DMS114 treated with DMSO at 0.1 percent for 48 hours (cell line): ENCODE measurements at regions not wholly inside any gene's neighbourhood (a gene's known extent, or its start where the extent isn't known, plus 50 kb on each side); places are given as distances from the start of the nearest gene placed in this dataset.
"Not testable (repeated sequence)": the region's sequence is repeated elsewhere in the genome, so short reads cannot be mapped to it uniquely, and the experiment has no call there.

Experiments
- DNase-seq: peaks from one replicate; lab custom pipeline; 2025; ENCODE audit not compliant: unreplicated experiment; lab: John Stamatoyannopoulos, UW

GRCh38 chr6:91994787-91995186 is 1407.9 kb upstream of the MAP3K7 start:
- DNase-seq = no peak

- no peak for DNase-seq
Observed at GRCh38 chr6:91982559-91982958, 1395.7 kb upstream of the MAP3K7 start.

GRCh38 chr6:91976797-91977196 is 1389.9 kb upstream of the MAP3K7 start:
- DNase-seq = no peak

- DNase-seq = no peak
Observed at GRCh38 chr6:91970700-91971099, 1383.8 kb upstream of the MAP3K7 start.

GRCh38 chr6:91965872-91966271 is 1379.0 kb upstream of the MAP3K7 start:
- DNase-seq = no peak

- no peak for DNase-seq
Observed at GRCh38 chr6:91961671-91962070, 1374.8 kb upstream of the MAP3K7 start.

- no peak for DNase-seq
Observed at GRCh38 chr6:91961236-91961635, 1374.4 kb upstream of the MAP3K7 start.

- no peak for DNase-seq
Observed at GRCh38 chr6:91941838-91942237, 1355.0 kb upstream of the MAP3K7 start.

GRCh38 chr6:91940801-91941200 is 1353.9 kb upstream of the MAP3K7 start:
- DNase-seq = no peak

GRCh38 chr6:91926827-91927226 is 1340.0 kb upstream of the MAP3K7 start:
- DNase-seq = no peak

GRCh38 chr6:91926361-91926760 is 1339.5 kb upstream of the MAP3K7 start:
- DNase-seq = no peak

- DNase-seq = no peak
Observed at GRCh38 chr6:91911945-91912344, 1325.1 kb upstream of the MAP3K7 start.

GRCh38 chr6:91904586-91905164 is 1317.8 kb upstream of the MAP3K7 start:
- no peak for DNase-seq

- no peak for DNase-seq
Observed at GRCh38 chr6:91895599-91896285, 1308.9 kb upstream of the MAP3K7 start.

- no peak for DNase-seq
Observed at GRCh38 chr6:91886183-91886795, 1299.4 kb upstream of the MAP3K7 start.

- not testable (repeated sequence) for DNase-seq
Observed at GRCh38 chr6:91881791-91882190, 1294.9 kb upstream of the MAP3K7 start.

GRCh38 chr6:91879386-91879995 is 1292.6 kb upstream of the MAP3K7 start:
- DNase-seq = no peak

- no peak for DNase-seq
Observed at GRCh38 chr6:91877994-91878393, 1291.1 kb upstream of the MAP3K7 start.

- no peak for DNase-seq
Observed at GRCh38 chr6:91874971-91875370, 1288.1 kb upstream of the MAP3K7 start.

GRCh38 chr6:91868539-91869202 is 1281.8 kb upstream of the MAP3K7 start:
- DNase-seq = no peak

- no peak for DNase-seq
Observed at GRCh38 chr6:91865889-91866288, 1279.0 kb upstream of the MAP3K7 start.

- DNase-seq = no peak
Observed at GRCh38 chr6:91864911-91865310, 1278.0 kb upstream of the MAP3K7 start.
